ENCODE measurements at regions not wholly inside any gene's neighbourhood (a gene's known extent, or its start where the extent isn't known, plus 50 kb on each side); places are given as distances from the start of the nearest gene placed in this dataset.

GRCh38 chr3:16114930-16115329, 59.5 kb upstream of the GALNT15 start:
- DNase-seq, result no peak

DNA sequence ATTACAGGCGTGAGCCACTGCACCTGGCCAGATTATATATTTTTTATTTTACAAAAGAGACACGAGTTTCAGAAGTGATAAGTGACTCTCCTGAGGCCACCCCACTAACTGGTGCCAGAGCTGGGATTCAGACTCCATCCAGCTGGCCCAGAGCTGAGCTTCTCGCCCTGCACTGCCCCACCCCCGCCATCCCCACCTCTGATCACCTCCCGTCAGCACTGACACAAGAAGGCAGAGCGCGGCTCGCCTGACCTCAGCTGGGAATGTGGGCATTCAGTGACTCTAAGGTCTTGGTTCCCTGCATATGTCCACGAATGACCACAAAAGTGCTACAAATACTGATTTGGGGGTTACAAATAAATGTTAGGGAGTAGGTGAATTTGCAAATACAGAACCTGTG, 56.1 kb upstream of the GALNT15 start:
- DNase-seq, result no peak

- no peak for DNase-seq
These were observed 54.6 kb upstream of the GALNT15 start for GRCh38 chr3:16119887-16120286.

GRCh38 chr3:16121391-16121790, 53.1 kb upstream of the GALNT15 start:
- no peak for DNase-seq

DNA sequence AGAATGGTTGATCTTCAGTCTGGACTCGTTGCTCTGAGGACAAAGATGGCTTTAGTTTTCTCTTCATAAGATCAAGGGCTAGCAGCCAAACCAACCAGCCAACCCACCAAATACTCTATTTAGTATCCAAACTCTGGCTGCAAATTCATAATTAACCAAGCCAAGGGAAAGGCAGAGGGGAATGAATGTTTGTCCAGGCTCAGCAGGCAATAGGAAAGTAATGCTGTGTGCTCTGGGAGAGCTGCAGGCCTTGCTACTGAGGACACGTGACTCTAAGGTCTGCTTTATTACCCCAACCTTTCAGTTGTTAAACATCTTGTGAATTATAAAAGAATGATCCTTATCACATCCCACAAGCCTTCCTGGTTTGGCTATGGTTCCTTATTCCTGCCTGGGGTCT, 52.3 kb upstream of the GALNT15 start:
- DNase-seq, result no peak

DNA sequence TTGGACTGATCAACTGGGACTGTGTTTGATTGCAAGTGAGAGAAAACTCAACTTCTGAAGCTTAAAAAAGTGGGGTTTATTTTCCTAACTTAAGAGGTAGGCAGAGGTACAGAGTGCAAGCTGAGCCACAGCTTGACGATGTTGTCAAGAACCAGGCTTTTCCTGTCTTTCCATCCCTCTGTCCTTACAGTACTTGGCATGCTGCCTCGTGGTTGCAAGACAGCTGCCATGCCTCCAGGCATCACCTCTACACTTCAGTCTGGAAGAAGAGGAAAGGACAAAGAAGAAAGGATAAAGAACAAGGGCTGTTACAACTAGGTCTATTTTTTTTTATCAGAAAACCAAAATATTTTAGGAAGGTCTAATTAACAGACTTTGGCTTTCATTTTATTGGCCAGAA, 51.8 kb upstream of the GALNT15 start:
- DNase-seq, result no peak

GRCh38 chr3:16124636-16125035, 49.8 kb upstream of the GALNT15 start:
- peak in 1 of 2 experiments; percentile 17 for DNase-seq

All from SW 1271 (cell line).